ENCODE measurements at regions not wholly inside any gene's neighbourhood (a gene's known extent, or its start where the extent isn't known, plus 50 kb on each side); places are given as distances from the start of the nearest gene placed in this dataset.

DNA sequence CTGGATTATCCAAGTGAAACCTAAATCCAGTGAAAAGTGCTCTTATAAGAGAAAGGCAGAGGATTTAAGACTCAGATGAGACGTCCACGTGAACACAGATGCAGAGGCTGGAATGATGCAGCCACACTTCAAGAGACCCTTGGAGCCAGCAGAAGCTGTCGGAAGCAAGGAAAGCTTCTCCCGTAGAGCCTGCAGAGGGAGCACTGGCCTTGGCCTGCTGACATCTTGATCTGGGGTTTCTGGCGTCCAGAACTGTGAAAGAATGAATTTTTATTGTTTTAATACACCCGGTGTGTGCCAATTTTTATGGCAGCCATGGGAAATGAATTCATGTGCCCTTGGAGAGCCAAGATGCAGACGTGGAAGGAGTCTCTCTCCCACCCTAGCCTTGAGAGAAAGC, 407.0 kb upstream of the B3GAT1 start:
- TF ChIP-seq, protein P1, sequence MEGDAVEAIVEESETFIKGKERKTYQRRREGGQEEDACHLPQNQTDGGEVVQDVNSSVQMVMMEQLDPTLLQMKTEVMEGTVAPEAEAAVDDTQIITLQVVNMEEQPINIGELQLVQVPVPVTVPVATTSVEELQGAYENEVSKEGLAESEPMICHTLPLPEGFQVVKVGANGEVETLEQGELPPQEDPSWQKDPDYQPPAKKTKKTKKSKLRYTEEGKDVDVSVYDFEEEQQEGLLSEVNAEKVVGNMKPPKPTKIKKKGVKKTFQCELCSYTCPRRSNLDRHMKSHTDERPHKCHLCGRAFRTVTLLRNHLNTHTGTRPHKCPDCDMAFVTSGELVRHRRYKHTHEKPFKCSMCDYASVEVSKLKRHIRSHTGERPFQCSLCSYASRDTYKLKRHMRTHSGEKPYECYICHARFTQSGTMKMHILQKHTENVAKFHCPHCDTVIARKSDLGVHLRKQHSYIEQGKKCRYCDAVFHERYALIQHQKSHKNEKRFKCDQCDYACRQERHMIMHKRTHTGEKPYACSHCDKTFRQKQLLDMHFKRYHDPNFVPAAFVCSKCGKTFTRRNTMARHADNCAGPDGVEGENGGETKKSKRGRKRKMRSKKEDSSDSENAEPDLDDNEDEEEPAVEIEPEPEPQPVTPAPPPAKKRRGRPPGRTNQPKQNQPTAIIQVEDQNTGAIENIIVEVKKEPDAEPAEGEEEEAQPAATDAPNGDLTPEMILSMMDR (IDR thresholded peaks at IDR 0.05), result no peak
- TF ChIP-seq POLR2AphosphoS5 (IDR thresholded peaks at IDR 0.05) (no peak), POLR2A (IDR thresholded peaks at IDR 0.05) (no peak)

All from prostate gland (tissue), 2 donors.